HepG2 (cell line): ENCODE measurements at regions not wholly inside any gene's neighbourhood (a gene's known extent, or its start where the extent isn't known, plus 50 kb on each side); places are given as distances from the start of the nearest gene placed in this dataset.

Experiments
- HDAC2 ChIP-seq: sonication (generic); formaldehyde crosslinking; IDR thresholded peaks from 2 replicates; pipeline ENCODE4 v1.4.0; 2020; ENCODE audit warnings: missing genetic modification reagents
- SP2 ChIP-seq: sonication (generic); formaldehyde crosslinking; IDR thresholded peaks from 2 replicates; pipeline ENCODE4 v1.5.1; 2020; ENCODE audit warnings: mild to moderate bottlenecking, missing genetic modification reagents
- ZNF24 ChIP-seq: fragments of 450-650 bp; IDR thresholded peaks from 2 replicates; pipeline ENCODE4 v1.6.1; 2017; ENCODE audit warnings: antibody characterized with exemption, mild to moderate bottlenecking
- ZSCAN31 ChIP-seq: sonication (generic); formaldehyde crosslinking; IDR thresholded peaks from 2 replicates; pipeline ENCODE4 v1.5.0; 2020; ENCODE audit warnings: low read depth, mild to moderate bottlenecking, missing genetic modification reagents
- TF ChIP-seq, protein P1 (sequence below): sonication (generic); formaldehyde crosslinking; IDR thresholded peaks from 2 replicates; pipeline ENCODE4 v1.5.0; 2020; ENCODE audit warnings: mild to moderate bottlenecking, missing genetic modification reagents, moderate library complexity
- TF ChIP-seq, protein P2 (sequence below): sonication (generic); formaldehyde crosslinking; IDR thresholded peaks from 2 replicates; pipeline ENCODE4 v1.4.0; 2020; ENCODE audit warnings: missing genetic modification reagents
- TF ChIP-seq, protein P3 (sequence below): sonication (generic); formaldehyde crosslinking; IDR thresholded peaks from 2 replicates; pipeline ENCODE4 v1.4.0; 2020; ENCODE audit warnings: missing genetic modification reagents

DNA sequence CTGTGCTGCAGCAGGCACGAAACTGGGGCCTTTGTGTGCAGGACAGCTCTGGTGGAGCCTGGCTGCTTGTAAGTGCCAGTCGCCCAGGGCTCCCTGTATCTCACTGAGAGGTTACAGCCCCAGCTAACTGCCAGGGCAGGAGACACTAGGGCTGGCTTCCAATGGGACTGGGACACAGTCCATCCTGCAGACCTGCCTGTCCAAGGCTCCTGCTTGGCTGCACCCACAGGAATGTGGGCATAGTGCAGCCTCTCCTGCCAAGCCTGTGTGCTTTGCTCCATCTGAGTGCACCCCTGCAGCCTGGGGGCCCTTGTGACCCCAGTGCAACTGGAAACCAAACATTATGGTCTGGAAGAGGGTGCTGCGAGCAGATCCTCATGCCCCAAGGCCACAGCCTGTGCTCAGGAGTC lies 144.0 kb downstream of the ADAM29 start:
- TF ChIP-seq SP2 (CRISPR knock-in tag): no peak
- TF ChIP-seq, protein P1, sequence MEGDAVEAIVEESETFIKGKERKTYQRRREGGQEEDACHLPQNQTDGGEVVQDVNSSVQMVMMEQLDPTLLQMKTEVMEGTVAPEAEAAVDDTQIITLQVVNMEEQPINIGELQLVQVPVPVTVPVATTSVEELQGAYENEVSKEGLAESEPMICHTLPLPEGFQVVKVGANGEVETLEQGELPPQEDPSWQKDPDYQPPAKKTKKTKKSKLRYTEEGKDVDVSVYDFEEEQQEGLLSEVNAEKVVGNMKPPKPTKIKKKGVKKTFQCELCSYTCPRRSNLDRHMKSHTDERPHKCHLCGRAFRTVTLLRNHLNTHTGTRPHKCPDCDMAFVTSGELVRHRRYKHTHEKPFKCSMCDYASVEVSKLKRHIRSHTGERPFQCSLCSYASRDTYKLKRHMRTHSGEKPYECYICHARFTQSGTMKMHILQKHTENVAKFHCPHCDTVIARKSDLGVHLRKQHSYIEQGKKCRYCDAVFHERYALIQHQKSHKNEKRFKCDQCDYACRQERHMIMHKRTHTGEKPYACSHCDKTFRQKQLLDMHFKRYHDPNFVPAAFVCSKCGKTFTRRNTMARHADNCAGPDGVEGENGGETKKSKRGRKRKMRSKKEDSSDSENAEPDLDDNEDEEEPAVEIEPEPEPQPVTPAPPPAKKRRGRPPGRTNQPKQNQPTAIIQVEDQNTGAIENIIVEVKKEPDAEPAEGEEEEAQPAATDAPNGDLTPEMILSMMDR (CRISPR knock-in tag): no peak
- TF ChIP-seq, protein P2, sequence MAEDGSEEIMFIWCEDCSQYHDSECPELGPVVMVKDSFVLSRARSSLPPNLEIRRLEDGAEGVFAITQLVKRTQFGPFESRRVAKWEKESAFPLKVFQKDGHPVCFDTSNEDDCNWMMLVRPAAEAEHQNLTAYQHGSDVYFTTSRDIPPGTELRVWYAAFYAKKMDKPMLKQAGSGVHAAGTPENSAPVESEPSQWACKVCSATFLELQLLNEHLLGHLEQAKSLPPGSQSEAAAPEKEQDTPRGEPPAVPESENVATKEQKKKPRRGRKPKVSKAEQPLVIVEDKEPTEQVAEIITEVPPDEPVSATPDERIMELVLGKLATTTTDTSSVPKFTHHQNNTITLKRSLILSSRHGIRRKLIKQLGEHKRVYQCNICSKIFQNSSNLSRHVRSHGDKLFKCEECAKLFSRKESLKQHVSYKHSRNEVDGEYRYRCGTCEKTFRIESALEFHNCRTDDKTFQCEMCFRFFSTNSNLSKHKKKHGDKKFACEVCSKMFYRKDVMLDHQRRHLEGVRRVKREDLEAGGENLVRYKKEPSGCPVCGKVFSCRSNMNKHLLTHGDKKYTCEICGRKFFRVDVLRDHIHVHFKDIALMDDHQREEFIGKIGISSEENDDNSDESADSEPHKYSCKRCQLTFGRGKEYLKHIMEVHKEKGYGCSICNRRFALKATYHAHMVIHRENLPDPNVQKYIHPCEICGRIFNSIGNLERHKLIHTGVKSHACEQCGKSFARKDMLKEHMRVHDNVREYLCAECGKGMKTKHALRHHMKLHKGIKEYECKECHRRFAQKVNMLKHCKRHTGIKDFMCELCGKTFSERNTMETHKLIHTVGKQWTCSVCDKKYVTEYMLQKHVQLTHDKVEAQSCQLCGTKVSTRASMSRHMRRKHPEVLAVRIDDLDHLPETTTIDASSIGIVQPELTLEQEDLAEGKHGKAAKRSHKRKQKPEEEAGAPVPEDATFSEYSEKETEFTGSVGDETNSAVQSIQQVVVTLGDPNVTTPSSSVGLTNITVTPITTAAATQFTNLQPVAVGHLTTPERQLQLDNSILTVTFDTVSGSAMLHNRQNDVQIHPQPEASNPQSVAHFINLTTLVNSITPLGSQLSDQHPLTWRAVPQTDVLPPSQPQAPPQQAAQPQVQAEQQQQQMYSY (CRISPR knock-in tag): no peak
- TF ChIP-seq ZSCAN31 (CRISPR knock-in tag): no peak
- no peak for TF ChIP-seq ZNF24
- TF ChIP-seq HDAC2 (CRISPR knock-in tag): no peak
- TF ChIP-seq, protein P3, sequence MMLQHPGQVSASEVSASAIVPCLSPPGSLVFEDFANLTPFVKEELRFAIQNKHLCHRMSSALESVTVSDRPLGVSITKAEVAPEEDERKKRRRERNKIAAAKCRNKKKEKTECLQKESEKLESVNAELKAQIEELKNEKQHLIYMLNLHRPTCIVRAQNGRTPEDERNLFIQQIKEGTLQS: no peak
